GM13976 (cell line): ENCODE measurements at regions not wholly inside any gene's neighbourhood (a gene's known extent, or its start where the extent isn't known, plus 50 kb on each side); places are given as distances from the start of the nearest gene placed in this dataset.

Experiments
- DNase-seq: peaks from one replicate; pipeline ENCODE4 v3.0.0; 2012; ENCODE audit warnings: low spot score
- in situ Hi-C: fragments of 300-500 bp; cut with MboI; formaldehyde crosslinking; loops from one replicate; pipeline ENCODE4 v1.12.0; 2022; ENCODE audit warnings: low sequenced_read_pairs, mixed read lengths, inconsistent platforms; ENCODE audit not compliant: unreplicated experiment
- TF ChIP-seq, protein P1 (sequence below): IDR thresholded peaks from 2 replicates; pipeline ENCODE4 v1.5.1; 2012; ENCODE audit warnings: borderline replicate concordance, mild to moderate bottlenecking; ENCODE audit not compliant: insufficient read depth; ENCODE audit errors: extremely low read depth, missing control alignments, control extremely low read depth

DNA sequence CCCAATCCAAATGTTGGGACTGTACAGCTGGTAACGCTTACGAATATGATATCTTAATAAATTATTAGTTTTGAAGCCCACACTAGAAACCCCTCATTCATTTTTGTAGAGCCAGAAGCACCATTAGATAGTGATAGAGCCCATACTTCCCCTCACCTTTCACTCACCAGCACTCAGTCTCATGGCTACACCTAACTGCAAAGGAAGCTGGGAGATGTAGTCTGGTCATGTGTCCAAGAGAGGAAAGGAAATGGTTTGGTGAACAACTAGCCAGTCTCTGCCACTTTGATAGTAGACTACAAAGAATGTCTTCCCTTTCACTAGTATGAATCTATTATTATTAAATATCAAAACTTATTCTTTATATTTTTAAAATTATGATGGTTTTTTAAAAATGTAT, 77.1 kb upstream of the EGFL6 start:
- in situ Hi-C loops, result loop anchor here (25.0 kb wide), 1 partner anchor 680 kb away; no protein-coding TSS in a partner anchor
- no peak for DNase-seq
- TF ChIP-seq, protein P1, sequence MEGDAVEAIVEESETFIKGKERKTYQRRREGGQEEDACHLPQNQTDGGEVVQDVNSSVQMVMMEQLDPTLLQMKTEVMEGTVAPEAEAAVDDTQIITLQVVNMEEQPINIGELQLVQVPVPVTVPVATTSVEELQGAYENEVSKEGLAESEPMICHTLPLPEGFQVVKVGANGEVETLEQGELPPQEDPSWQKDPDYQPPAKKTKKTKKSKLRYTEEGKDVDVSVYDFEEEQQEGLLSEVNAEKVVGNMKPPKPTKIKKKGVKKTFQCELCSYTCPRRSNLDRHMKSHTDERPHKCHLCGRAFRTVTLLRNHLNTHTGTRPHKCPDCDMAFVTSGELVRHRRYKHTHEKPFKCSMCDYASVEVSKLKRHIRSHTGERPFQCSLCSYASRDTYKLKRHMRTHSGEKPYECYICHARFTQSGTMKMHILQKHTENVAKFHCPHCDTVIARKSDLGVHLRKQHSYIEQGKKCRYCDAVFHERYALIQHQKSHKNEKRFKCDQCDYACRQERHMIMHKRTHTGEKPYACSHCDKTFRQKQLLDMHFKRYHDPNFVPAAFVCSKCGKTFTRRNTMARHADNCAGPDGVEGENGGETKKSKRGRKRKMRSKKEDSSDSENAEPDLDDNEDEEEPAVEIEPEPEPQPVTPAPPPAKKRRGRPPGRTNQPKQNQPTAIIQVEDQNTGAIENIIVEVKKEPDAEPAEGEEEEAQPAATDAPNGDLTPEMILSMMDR, result no peak

DNA sequence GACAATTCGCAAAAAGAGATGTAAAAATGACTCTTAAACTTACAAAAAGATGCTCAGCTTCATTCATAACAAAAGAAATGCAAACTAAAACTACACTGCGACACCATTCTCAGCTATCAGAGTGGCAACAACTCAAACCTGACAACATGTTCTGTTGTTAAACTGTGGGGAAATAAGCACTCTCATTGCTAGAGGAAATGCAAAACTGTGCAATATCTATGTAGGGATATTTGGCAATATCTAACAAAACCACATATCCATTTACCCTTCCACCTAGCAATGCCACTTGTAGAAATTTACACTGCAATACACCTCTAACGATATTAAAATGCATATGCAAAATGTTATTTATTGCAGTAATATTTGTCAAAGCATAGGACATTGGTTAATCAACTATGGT, 78.3 kb upstream of the EGFL6 start:
- TF ChIP-seq, protein P1, result no peak
- in situ Hi-C loops, result loop anchor here (25.0 kb wide), 1 partner anchor 679 kb away; no protein-coding TSS in a partner anchor
- DNase-seq, result no peak

DNA sequence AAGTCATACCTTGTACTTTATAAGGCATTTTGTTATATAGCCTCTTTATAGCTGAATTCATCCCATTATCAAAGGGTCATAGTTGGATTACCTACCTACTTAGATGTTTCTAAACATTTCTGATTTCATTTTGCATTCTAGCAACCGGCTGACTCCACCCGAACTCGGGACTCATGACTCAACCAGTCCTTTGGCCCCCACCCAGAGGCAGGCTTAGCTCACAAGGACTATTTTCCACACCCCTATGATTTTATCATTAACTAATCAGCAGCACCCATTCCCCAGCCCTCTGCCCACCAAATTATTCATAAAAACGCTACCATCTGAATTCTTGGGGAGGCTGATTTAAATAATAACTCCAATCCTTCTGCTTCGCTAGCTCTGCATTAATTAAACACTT, 79.9 kb upstream of the EGFL6 start:
- TF ChIP-seq, protein P1, result no peak
- in situ Hi-C loops, result loop anchor here (5.0 to 25.0 kb wide), 4 partner anchors 235 to 677 kb away; no protein-coding TSS in a partner anchor
- DNase-seq, result no peak

DNA sequence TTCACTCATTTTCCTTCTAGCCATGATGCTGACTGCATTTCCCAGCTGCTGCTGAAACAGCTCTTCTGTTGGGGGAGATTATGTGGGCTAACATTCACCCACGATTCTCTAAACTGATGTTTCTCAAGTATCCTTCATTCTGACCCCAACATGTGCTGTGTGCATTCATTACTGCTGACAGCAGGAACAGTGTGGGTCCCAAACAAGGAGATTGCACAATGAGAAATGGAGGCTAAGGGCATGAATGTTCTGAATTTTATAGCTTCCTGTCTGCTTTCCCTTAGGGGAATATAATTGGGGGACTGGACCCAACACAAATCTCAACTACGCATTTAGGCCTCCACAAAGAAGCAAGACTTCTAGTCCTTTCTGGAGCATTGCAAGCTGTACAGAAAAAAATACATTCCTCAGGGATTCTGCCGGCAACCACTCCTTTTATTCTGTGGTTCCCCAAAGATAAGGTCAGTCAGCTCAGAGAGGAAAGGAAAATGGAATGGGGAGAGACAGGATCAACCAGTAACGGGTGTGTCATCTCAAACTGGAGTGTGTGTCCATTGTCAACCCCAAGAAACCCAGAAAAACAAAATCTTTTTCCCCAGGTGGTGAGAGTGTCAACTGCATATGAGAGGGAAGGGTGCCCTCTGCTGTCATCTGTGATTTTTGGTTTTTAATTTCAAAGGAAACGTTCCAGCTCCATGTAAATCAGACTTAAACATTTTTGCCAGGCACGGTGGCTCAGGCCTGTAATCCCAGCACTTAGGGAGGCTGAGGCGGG, 81.5 kb upstream of the EGFL6 start:
- DNase-seq, result peak; percentile 48
- in situ Hi-C loops, result loop anchor here (5.0 to 25.0 kb wide), 4 partner anchors 233 to 676 kb away; no protein-coding TSS in a partner anchor
- TF ChIP-seq, protein P1, result peak; percentile 52

DNA sequence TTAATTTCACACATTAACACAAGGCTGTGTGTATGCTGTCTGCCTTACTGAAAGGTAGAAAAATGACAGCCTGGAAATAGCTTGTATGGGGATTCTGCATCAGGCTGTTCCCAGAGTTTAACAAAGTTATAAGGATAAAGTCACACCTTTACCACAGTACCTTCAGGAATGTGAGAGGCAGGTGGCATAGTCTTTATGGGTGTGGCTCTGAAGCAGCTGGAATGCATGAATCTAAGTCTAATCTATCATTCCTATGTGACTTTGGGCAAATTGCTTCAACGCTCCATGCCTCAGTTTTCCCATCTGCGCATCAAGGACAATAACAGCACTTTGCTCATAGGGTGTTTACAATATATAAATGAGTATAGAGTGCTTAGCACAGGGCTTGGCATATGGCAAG, 84.2 kb upstream of the EGFL6 start:
- DNase-seq, result no peak
- TF ChIP-seq, protein P1, result no peak
- in situ Hi-C loops, result loop anchor here (5.0 to 25.0 kb wide), 4 partner anchors 230 to 673 kb away; no protein-coding TSS in a partner anchor

DNA sequence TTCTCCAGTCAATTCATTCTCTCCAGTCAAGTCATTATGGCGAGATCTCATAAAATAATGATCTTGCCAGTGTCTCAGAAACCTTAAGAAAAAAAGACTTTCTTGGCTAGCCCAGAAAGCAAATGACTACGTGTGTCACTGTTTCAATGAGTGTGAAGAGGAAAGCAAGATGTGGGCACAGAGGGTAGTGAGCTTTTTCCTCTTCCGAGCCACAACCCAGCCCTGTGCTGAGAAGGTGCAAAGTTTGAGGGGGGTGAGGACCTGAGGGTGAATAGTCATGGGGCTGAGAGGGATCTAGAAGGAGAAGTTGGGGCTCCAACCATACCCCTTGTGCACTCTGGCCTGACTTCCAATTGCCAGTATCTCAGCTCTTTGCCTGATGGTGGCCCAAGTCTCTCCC, 85.6 kb upstream of the EGFL6 start:
- in situ Hi-C loops, result loop anchor here (10.0 to 25.0 kb wide), 3 partner anchors 229 to 671 kb away; no protein-coding TSS in a partner anchor
- TF ChIP-seq, protein P1, result no peak
- DNase-seq, result no peak
